Endothelial cell (in vitro differentiated cells): ENCODE measurements at regions not wholly inside any gene's neighbourhood (a gene's known extent, or its start where the extent isn't known, plus 50 kb on each side); places are given as distances from the start of the nearest gene placed in this dataset.

Experiments used
- DNase-seq: peaks from one replicate; pipeline ENCODE4 v3.0.0; 2021; ENCODE audit warnings: low spot score
- H3K27ac Mint-ChIP-seq: one replicate; pipeline ENCODE4 v1.8.0; 2021; ENCODE audit warnings: mixed read lengths, inconsistent platforms; ENCODE audit not compliant: unreplicated experiment
- H3K27me3 Mint-ChIP-seq: one replicate; pipeline ENCODE4 v1.8.0; 2021; ENCODE audit warnings: mild to moderate bottlenecking, moderate library complexity, mixed read lengths, inconsistent platforms; ENCODE audit not compliant: unreplicated experiment
- H3K36me3 Mint-ChIP-seq: one replicate; pipeline ENCODE4 v1.8.0; 2021; ENCODE audit warnings: mild to moderate bottlenecking, low read depth, mixed read lengths, inconsistent platforms; ENCODE audit not compliant: unreplicated experiment
- H3K4me1 Mint-ChIP-seq: one replicate; pipeline ENCODE4 v1.8.0; 2021; ENCODE audit warnings: mild to moderate bottlenecking, mixed read lengths, inconsistent platforms; ENCODE audit not compliant: unreplicated experiment
- H3K4me3 Mint-ChIP-seq: one replicate; pipeline ENCODE4 v1.8.0; 2021; ENCODE audit warnings: mild to moderate bottlenecking, mixed read lengths, inconsistent platforms; ENCODE audit not compliant: unreplicated experiment
- H3K9me3 Mint-ChIP-seq: one replicate; pipeline ENCODE4 v1.8.0; 2021; ENCODE audit warnings: mixed read lengths, inconsistent platforms; ENCODE audit not compliant: unreplicated experiment
- TF ChIP-seq, protein P1 (sequence below): fragments of 200-600 bp; sonication (generic); IDR thresholded peaks from one replicate; pipeline ENCODE4 v1.5.0; 2021; ENCODE audit warnings: antibody characterized with exemption; ENCODE audit not compliant: unreplicated experiment

DNA sequence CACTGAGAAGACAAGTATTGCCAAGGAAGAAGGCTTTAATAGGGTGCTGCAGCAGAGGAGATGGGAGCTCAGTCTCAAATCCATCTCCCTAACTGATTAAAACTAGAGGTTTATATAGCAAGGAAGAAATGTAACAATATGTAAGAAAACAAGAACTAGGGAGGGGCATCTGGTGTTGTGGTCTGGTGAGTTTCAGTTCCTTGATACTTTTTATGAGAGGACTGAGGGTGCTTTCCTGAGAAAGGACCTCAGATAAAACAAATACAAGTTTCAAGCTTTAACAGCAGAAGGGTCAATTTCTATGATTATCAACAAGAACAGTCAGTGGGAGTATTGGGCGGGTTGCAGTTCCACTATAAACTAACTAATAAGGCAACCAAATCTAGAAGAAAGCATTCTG, 1967.5 kb downstream of the SUCLG1 start:
- H3K27me3 Mint-ChIP-seq, result no peaks in the 10 kb centered on the region
- H3K9me3 Mint-ChIP-seq, result no peaks in the 10 kb centered on the region

DNA sequence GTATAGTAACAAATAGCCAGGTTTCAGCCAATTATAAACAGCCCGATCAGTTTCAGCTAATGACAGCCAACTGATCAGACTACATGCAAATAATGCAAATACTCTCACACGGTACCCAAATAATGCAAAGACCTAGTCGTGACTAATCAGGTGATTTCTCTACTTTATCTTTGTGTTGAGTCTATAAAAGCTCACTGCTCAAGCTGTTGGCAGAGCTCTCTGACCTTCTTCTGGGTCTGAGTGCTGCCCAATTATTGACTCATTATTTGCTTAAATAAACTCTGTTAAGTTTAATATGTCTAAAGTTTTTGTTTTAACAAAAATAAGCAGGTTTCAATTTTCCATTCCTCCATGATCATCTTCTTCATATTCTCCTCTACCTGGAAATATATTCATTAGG, 1971.7 kb downstream of the SUCLG1 start:
- Mint-ChIP-seq H3K4me3 (no peak overlapping the region), H3K4me1 (no peaks in the 10 kb centered on the region), H3K27ac (no peak overlapping the region), H3K36me3 (no peaks in the 10 kb centered on the region), H3K27me3 (no peaks in the 10 kb centered on the region), H3K9me3 (no peaks in the 10 kb centered on the region)
- TF ChIP-seq, protein P1, sequence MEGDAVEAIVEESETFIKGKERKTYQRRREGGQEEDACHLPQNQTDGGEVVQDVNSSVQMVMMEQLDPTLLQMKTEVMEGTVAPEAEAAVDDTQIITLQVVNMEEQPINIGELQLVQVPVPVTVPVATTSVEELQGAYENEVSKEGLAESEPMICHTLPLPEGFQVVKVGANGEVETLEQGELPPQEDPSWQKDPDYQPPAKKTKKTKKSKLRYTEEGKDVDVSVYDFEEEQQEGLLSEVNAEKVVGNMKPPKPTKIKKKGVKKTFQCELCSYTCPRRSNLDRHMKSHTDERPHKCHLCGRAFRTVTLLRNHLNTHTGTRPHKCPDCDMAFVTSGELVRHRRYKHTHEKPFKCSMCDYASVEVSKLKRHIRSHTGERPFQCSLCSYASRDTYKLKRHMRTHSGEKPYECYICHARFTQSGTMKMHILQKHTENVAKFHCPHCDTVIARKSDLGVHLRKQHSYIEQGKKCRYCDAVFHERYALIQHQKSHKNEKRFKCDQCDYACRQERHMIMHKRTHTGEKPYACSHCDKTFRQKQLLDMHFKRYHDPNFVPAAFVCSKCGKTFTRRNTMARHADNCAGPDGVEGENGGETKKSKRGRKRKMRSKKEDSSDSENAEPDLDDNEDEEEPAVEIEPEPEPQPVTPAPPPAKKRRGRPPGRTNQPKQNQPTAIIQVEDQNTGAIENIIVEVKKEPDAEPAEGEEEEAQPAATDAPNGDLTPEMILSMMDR, result no peak
- DNase-seq, result no peak

More for the DNA sequence above, 1967.5 kb downstream of the SUCLG1 start:
- no peak overlapping the region for H3K4me3 Mint-ChIP-seq
- no peaks in the 10 kb centered on the region for H3K36me3 Mint-ChIP-seq
- no peak for DNase-seq
- no peak overlapping the region for H3K27ac Mint-ChIP-seq
- TF ChIP-seq, protein P1, result no peak
- no peaks in the 10 kb centered on the region for H3K4me1 Mint-ChIP-seq

DNA sequence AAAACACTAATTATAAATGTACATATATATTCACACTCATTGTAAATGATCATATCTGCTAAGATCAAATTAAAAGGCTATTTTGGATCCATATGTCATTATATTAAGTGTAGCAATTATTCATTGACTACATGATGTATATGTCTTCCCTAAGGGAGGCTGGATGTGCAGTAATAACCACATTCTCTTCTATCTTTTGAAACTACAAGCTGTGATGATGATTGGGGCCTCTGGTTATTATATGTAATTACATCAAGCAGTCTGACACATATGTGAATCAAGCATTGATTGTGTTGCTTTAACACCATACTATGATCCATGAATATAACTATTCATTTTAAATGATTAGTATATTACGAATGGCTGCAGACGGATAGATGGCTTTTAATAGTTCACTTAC, 1973.4 kb downstream of the SUCLG1 start:
- TF ChIP-seq, protein P1, result no peak
- H3K27ac Mint-ChIP-seq, result no peak overlapping the region
- H3K27me3 Mint-ChIP-seq, result no peaks in the 10 kb centered on the region
- no peak overlapping the region for H3K4me3 Mint-ChIP-seq
- H3K9me3 Mint-ChIP-seq, result no peaks in the 10 kb centered on the region
- no peak for DNase-seq
- no peaks in the 10 kb centered on the region for H3K36me3 Mint-ChIP-seq
- H3K4me1 Mint-ChIP-seq, result no peaks in the 10 kb centered on the region

DNA sequence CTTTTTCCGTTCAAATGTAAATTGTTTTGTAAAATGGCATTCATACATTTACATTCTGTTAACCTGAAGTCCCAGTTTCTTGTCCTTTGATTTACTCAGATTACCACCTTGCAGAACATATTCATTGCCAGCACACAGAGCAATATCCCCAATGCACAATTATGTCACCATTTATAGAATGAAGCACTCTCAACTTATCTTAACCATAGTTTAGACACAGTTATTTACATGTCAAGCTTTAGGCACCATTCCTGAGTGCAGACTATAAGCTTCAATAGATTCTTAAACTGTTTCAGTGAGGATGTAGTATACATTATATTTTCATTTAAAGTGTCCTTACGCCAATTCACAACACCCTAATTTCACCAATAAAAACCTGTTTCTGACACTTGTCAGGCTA, 1977.9 kb downstream of the SUCLG1 start:
- Mint-ChIP-seq H3K4me1 (no peaks in the 10 kb centered on the region), H3K27me3 (no peaks in the 10 kb centered on the region), H3K36me3 (no peaks in the 10 kb centered on the region), H3K27ac (no peak overlapping the region), H3K9me3 (no peaks in the 10 kb centered on the region), H3K4me3 (no peak overlapping the region)
- no peak for DNase-seq
- TF ChIP-seq, protein P1, result no peak

DNA sequence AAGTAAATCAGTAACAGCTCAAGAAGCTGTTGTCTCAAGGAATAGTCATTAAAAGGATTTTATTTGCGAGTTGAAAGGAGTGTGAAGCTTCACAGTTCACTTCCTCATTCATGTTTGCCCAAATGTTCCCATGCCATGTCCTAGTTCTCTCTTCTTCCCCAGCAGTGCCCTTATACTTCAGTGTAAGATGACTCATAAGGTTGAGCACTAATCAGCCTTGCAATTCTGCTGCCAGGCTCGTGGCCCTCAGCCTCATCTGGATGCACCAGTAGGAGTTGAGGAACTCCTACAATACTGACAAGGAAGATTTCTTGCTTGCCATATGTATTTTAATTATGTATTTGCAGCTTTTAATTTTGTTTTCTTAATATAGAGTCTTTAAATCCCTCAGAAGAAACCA, 1980.4 kb downstream of the SUCLG1 start:
- Mint-ChIP-seq H3K36me3 (no peaks in the 10 kb centered on the region), H3K27ac (no peak overlapping the region), H3K27me3 (no peaks in the 10 kb centered on the region), H3K4me3 (no peak overlapping the region), H3K9me3 (peaks cover 3% of the 10 kb centered on the region), H3K4me1 (no peaks in the 10 kb centered on the region)
- TF ChIP-seq, protein P1, result no peak
- no peak for DNase-seq
